Osteoblast (primary cell): ENCODE measurements at regions not wholly inside any gene's neighbourhood (a gene's known extent, or its start where the extent isn't known, plus 50 kb on each side); places are given as distances from the start of the nearest gene placed in this dataset. TPM values are rescaled to one million over a fixed set of nuclear protein-coding genes. Genes with fewer than 3 reads are reported as not detected.

ENCODE experiments used
- DNase-seq: peaks from one replicate; pipeline ENCODE4 v3.0.0; 2011; ENCODE audit warnings: low spot score, mixed read lengths; ENCODE audit not compliant: insufficient read length; ENCODE audit errors: missing footprints
- H2AFZ ChIP-seq: 2 replicates; pipeline ENCODE4 v1.6.0; 2011; ENCODE audit warnings: mild to moderate bottlenecking, low read length
- H3K27ac ChIP-seq: 2 replicates; pipeline ENCODE4 v1.5.1; 2011; ENCODE audit warnings: mild to moderate bottlenecking, low read depth, low read length, moderate library complexity
- H3K27me3 ChIP-seq: 2 replicates; pipeline ENCODE4 v1.6.0; 2012; ENCODE audit warnings: mild to moderate bottlenecking, control low read depth, inconsistent platforms, low read length, moderate library complexity; ENCODE audit not compliant: insufficient read depth
- H3K36me3 ChIP-seq: 2 replicates; pipeline ENCODE4 v1.5.1; 2011; ENCODE audit warnings: mild to moderate bottlenecking, low read length, control low read depth, moderate library complexity; ENCODE audit not compliant: insufficient read depth
- H3K4me1 ChIP-seq: 2 replicates; pipeline ENCODE4 v1.5.1; 2011; ENCODE audit warnings: mild to moderate bottlenecking, low read length, control low read depth, moderate library complexity; ENCODE audit not compliant: insufficient read depth
- H3K4me2 ChIP-seq: 2 replicates; pipeline ENCODE4 v1.6.0; 2011; ENCODE audit warnings: mild to moderate bottlenecking, low read length; ENCODE audit not compliant: insufficient read depth
- H3K4me3 ChIP-seq: fragments of 200-600 bp; sonication (generic); 3 replicates; pipeline ENCODE4 v1.5.1; 2012; ENCODE audit warnings: mild to moderate bottlenecking, low read length, inconsistent platforms; ENCODE audit not compliant: insufficient read depth
- H3K79me2 ChIP-seq: 2 replicates; pipeline ENCODE4 v1.6.0; 2012; ENCODE audit warnings: mild to moderate bottlenecking, low read length, control low read depth, inconsistent platforms; ENCODE audit not compliant: insufficient read depth
- H3K9me3 ChIP-seq: 2 replicates; pipeline ENCODE4 v1.5.1; 2011; ENCODE audit warnings: low read depth, low read length, control low read depth
- H4K20me1 ChIP-seq: 2 replicates; pipeline ENCODE4 v1.6.0; 2012; ENCODE audit warnings: mild to moderate bottlenecking, low read length, control low read depth; ENCODE audit not compliant: insufficient read depth
- CTCF ChIP-seq: IDR thresholded peaks from 2 replicates; pipeline ENCODE4 v1.5.1; 2011; ENCODE audit warnings: mild to moderate bottlenecking, low read depth, low read length, moderate library complexity; ENCODE audit errors: extremely low read depth
- small RNA-seq: library from RNA; depleted of rRNA; stranded (forward); fragments of <200 nt; gene quantifications from one replicate; pipeline ENCODE3, GENCODE V24; 2012

GRCh38 chr7:39898867-39899266 is 51.2 kb upstream of the CDK13 start:
- H3K4me3 ChIP-seq, result no peak overlapping the region
- H3K27me3 ChIP-seq, result peaks cover 23% of the 10 kb centered on the region
- no peak for TF ChIP-seq CTCF
- no peak overlapping the region for H3K4me2 ChIP-seq
- H3K9me3 ChIP-seq, result no peaks in the 10 kb centered on the region
- no peaks in the 10 kb centered on the region for H3K4me1 ChIP-seq
- no peaks in the 10 kb centered on the region for H3K79me2 ChIP-seq
- no peak overlapping the region for H2AFZ ChIP-seq
- H3K27ac ChIP-seq, result no peak overlapping the region
- no peak for DNase-seq
- no peaks in the 10 kb centered on the region for H4K20me1 ChIP-seq
- no peaks in the 10 kb centered on the region for H3K36me3 ChIP-seq

Small RNA genes in the stretch of these regions (small RNA-seq; reads per million reads assigned to genes)
- gene RN7SL496P (not detected), gene RNU6-719P (not detected)
